HG03342 (cell line): ENCODE measurements at regions not wholly inside any gene's neighbourhood (a gene's known extent, or its start where the extent isn't known, plus 50 kb on each side); places are given as distances from the start of the nearest gene placed in this dataset.

Experiments
- ATAC-seq: cut with Tn5 transposase; IDR thresholded peaks from one replicate; pipeline ENCODE4 v1.9.1; 2021; ENCODE audit warnings: mild to moderate bottlenecking, moderate library complexity; ENCODE audit not compliant: unreplicated experiment

DNA sequence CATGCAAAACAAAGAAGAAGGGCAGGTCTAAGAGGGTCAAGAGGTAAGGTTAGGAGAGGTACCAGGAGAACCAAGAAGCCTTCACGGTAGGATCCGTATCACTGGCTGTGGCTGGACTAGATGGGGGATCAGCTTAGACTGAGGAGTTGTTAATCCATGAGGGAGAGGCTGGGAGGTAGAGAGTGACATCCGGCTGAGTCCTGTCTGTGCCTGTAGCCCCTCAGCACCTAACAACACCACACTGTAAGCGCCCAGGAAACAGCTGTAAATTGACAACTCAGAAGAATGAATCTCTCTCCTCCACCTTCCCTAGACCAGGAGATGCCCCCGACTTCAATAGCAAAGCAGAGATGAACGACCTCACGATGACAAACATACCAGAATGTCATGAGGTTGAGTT lies 199.4 kb upstream of the RPL38 start:
- no peak for ATAC-seq

- no peak for ATAC-seq
Observed at GRCh38 chr17:74005790-74006189, 197.7 kb upstream of the RPL38 start.

DNA sequence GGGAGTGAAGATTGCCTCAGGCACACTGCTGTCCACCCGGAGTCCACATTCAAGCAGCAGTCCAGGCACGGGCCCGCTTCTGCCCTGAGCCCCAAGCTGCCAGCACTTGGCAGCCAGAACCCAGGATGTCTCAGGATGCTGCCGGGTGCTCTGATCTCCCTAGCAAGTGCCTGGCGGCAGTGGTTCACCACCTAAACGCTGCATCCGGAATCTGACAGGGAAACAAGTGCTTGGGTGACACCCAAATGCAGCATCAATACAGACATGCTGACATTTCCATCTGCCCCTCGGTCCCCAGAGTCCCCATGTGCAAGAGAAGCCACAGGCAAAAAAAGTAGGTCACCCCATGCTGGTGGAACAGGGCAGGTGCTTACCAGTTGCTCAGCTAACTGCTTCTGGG lies 197.1 kb upstream of the RPL38 start:
- ATAC-seq: no peak

GRCh38 chr17:74008196-74008595 lies 195.3 kb upstream of the RPL38 start:
- no peak for ATAC-seq

GRCh38 chr17:74009056-74009625 lies 194.3 kb upstream of the RPL38 start:
- ATAC-seq: no peak

DNA sequence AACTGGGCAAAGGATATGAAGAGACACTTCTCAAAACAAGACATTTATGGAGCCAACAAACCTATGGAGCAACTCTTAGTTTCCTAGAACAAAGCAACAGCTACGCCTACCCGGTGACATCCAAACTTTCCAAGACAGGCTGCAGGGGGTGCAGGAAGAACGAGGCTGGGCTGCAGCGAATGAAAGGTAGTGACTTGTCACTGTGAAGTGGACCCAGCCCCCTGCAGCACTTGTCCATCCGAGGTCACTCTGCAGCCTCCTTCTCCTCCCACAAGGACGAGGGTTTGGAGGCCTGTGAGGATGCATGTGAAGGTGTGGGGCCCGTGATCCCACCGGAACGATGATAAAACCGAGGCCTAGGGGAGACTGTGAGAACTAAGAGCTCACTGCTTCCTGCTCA lies 192.6 kb upstream of the RPL38 start:
- ATAC-seq: no peak

- ATAC-seq: no peak
Observed at GRCh38 chr17:74011966-74012365, 191.5 kb upstream of the RPL38 start.

GRCh38 chr17:74012465-74012864 lies 191.0 kb upstream of the RPL38 start:
- no peak for ATAC-seq

- ATAC-seq: no peak
Observed at GRCh38 chr17:74015316-74015715, 188.2 kb upstream of the RPL38 start.

GRCh38 chr17:74015990-74016389 lies 187.5 kb upstream of the RPL38 start:
- no peak for ATAC-seq

DNA sequence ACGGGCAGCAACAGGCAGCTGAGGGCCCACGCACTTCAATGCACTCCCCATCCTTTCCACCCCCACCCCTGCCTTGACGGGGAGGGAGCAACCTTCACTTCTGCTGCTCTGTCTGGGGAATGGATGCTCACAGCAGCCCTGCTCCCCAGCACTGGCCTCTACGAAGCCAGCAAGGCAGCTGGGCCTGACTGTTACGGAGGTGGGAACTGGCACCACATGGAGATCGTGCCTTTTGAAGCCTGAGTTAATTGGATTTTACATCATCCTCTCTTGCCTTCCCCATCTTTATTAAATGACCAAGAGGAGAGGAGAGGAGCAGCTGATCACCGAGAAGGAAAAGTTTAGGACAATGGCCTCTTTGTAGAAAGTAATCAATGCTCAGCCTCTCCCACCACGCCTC lies 187.0 kb upstream of the RPL38 start:
- no peak for ATAC-seq

DNA sequence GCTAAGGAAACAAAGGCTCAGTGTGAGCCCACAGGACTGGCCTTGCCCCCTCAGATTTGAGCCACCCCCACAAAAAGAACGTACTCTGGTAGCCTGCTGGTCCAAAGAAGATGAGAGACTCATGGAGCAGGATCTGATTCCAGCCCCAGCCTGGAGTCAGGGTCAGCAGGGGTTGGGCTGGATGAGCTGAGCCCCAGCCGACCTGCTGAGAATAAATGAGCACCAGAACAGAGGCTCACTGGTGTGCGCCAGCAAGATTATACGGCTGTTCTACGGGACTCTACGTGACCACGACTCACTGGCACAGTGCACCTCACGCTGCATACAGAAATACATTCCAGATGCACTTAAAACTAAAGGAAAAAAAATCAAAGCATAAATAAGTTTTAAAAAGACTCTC lies 186.0 kb upstream of the RPL38 start:
- ATAC-seq: no peak

DNA sequence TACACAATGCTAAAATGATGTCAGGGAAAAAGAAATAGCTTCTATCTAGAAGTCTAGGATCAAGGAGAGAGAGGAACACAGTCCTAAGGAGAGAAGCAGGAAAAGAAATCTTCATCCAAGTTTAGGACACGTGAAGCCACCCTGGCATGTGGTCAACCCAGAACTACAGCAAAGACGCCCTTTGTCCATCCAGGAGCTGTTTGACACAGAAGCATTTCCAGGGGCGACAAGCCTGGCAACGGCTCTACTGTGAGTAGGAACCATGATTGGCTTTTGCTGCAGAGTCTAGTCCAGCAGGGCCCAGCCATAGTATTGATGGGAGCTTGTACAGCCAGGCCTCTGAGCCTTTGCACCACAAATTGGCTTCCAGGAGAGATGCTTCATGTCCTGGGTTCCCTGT lies 185.4 kb upstream of the RPL38 start:
- no peak for ATAC-seq

DNA sequence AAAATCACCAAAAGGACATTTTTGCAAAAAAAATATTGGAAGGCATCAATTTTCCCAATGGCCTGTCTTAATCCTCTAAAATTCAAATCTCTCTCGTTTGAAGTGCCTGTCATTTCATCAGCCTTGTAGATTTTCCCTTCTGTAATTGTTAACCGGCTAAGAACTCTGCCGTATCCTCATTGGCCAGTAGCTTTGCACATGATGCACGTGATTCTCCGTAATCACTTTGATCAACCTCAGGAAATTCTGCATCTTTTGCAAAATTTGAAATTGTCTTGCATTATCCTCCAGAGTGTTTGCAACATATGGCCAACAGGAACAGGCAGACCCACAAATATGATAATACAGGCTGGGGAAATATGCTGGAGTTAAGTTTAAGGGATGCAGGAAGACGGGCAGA lies 184.2 kb upstream of the RPL38 start:
- ATAC-seq: no peak

DNA sequence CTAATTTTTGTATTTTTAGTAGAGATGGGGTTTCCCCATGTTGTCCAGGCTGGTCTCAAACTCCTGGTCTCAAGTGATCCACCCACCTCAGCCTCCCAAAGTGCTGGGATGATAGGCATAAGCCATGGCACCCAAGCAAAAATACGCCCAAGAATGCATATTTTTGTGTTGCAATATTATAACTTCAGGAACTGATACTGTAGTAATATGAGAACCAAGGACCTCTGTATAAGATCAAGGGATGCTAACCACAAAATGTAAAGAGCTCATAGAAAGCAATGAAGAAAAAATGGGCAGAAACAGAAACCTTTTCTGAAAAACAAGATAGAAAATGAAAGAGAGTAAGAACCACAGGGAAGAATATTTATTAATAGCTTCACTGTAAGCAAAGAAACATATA lies 183.6 kb upstream of the RPL38 start:
- ATAC-seq: no peak

- ATAC-seq: no peak
Observed at GRCh38 chr17:74020522-74020921, 183.0 kb upstream of the RPL38 start.

GRCh38 chr17:74024871-74025531 lies 178.5 kb upstream of the RPL38 start:
- ATAC-seq: no peak

DNA sequence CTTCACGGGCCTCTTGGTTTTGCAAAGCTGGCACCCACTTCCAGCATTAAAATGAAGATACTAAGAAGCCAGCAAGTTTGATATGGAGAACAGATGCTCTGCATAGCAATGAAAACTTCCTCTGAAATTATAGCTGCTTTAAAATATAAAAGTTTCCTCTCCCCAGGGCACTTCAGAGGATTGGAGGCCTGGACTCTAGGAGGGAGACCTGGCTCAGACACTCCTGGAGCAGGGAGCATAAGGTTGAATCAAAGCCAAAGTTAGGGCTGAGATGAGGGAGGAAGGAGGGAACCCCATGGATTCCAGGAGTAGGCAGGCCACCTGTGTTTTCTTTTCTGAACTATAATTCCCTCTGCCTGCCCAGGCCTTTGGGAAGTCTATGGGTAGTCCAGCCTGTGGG lies 176.0 kb upstream of the RPL38 start:
- no peak for ATAC-seq

DNA sequence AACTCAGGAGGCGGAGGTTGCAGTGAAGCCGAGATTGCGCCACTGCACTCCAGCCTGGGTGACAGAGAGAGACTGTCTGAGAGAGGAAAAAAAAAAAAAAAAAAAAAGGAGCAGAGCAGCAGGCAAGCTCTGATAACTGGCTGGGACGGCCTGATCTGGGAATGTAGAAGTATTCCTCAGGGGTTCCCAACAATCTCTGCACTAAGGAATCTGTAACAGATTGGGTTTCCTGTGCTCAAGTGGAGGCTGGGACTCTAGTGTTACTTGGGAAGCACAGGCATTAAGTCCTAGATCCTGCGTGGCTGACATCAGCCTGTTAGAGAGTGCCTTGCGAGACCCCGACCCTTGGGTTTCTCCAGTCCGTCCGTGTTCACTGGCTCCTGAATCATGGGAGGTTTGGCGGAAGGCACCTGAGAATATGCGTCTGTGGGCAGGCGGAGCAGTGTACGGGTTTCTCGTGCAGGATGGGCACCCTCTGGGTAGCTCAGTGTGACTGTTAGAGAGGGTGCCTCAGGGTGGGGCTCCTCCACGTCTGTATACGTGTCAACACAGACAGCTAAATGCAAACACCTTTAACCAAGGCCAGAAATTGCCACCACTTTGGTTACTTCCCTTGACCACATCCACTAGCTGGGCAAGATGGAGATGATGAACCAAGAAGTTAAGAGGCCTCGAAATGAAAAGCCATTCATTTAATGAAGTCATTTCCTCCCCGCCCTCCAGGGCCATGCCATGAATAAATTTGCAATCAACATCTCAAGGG lies 174.9 kb upstream of the RPL38 start:
- ATAC-seq: no peak

GRCh38 chr17:74031316-74032090 lies 172.0 kb upstream of the RPL38 start:
- ATAC-seq: no peak

DNA sequence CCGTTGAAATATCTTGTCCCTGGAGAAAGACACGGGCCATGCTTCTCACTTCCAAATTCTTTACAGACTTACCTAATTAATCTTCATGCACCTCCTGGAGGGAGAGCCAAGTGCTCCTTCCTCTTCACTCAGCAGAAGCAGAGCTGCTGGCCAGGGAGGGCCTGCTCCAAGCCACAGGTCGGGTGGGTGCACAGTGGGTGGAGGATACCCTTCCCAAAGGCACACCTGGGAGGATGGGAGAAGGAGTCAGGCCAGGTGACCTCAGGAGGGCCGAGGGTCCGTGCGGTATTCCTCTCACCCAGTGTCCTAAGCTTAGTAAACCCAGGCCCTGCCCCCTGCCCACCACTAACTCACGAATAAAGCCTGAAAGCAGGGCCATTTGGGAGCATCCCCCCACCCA lies 171.3 kb upstream of the RPL38 start:
- no peak for ATAC-seq

GRCh38 chr17:74037320-74037719 lies 166.2 kb upstream of the RPL38 start:
- no peak for ATAC-seq
